Neural crest cell (in vitro differentiated cells): ENCODE measurements at regions not wholly inside any gene's neighbourhood (a gene's known extent, or its start where the extent isn't known, plus 50 kb on each side); places are given as distances from the start of the nearest gene placed in this dataset.
"Not testable (repeated sequence)": the region's sequence is repeated elsewhere in the genome, so short reads cannot be mapped to it uniquely, and the experiment has no call there.

Experiments
- DNase-seq: peaks from one replicate; pipeline ENCODE4 v3.0.0; 2021; ENCODE audit warnings: low read depth, mixed read lengths, low spot score
- H3K27ac Mint-ChIP-seq: one replicate; pipeline ENCODE4 v1.8.0; 2021; ENCODE audit warnings: mild to moderate bottlenecking, mixed read lengths; ENCODE audit not compliant: unreplicated experiment
- H3K27me3 Mint-ChIP-seq: 2 replicates; pipeline ENCODE4 v1.8.0; 2021; ENCODE audit warnings: low read depth, mild to moderate bottlenecking, mixed read lengths
- H3K36me3 Mint-ChIP-seq: 2 replicates; pipeline ENCODE4 v1.8.0; 2021; ENCODE audit warnings: low read depth, mild to moderate bottlenecking, mixed read lengths
- H3K4me1 Mint-ChIP-seq: 2 replicates; pipeline ENCODE4 v1.8.0; 2021; ENCODE audit warnings: mixed read lengths
- H3K4me3 Mint-ChIP-seq: one replicate; pipeline ENCODE4 v1.8.0; 2021; ENCODE audit warnings: mild to moderate bottlenecking, mixed read lengths
- H3K9me3 Mint-ChIP-seq: 2 replicates; pipeline ENCODE4 v1.8.0; 2021; ENCODE audit warnings: mixed read lengths
- CTCF ChIP-seq: fragments of 200-600 bp; sonication (generic); conservative IDR thresholded peaks from 2 replicates; pipeline ENCODE4 v1.5.0; 2021; ENCODE audit warnings: antibody characterized with exemption, mild to moderate bottlenecking

DNA sequence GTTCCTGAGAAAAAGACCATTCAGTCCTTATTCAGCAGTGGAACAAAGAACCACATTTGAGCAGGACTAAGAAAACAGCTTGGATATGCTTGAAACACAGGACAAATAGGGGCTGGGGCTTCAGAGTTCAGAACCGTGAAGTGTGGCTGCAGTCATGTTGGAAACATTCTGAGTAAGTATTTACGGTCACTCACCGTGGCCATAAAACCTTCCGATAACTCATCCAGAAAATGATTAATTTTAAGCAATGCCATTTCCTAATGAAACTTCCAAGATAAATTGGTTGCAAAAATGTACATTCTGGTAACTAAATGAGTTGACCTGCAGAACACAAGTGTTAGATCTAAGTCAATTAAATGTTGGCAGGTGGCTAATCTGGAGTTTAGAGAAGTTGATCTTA, 279.2 kb downstream of the CXCL12 start:
- Mint-ChIP-seq H3K9me3 (peaks cover 10% of the 10 kb centered on the region), H3K36me3 (peaks cover 3% of the 10 kb centered on the region), H3K27me3 (no peaks in the 10 kb centered on the region), H3K4me1 (peaks cover 8% of the 10 kb centered on the region), H3K4me3 (no peak overlapping the region), H3K27ac (no peak overlapping the region)
- DNase-seq = no peak
- TF ChIP-seq CTCF = no peak

GRCh38 chr10:44102726-44103255, 282.1 kb downstream of the CXCL12 start:
- Mint-ChIP-seq H3K27me3 (no peaks in the 10 kb centered on the region), H3K4me1 (peaks cover 8% of the 10 kb centered on the region)
- TF ChIP-seq CTCF = no peak

DNA sequence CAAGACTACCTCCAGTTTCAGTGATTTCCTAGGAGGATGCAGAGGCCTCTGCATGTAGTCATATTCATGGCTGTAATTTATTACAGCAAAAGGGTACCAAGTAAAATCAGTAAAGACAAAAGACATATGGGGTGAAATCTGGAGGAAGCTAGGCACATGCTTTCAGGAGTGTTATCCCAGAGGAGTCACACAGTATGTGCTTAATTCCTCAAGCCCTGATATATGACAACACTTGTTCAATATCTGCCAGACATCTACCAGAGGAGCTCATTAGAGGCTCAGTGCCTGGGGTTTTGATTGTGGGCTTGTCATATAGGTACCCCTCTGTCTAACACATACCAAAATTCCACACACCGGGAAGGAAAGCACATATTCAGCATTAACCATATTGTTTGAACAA, 283.8 kb downstream of the CXCL12 start:
- Mint-ChIP-seq H3K27ac (no peak overlapping the region), H3K9me3 (peaks cover 7% of the 10 kb centered on the region), H3K4me3 (no peak overlapping the region), H3K27me3 (no peaks in the 10 kb centered on the region), H3K36me3 (no peaks in the 10 kb centered on the region), H3K4me1 (peaks cover 8% of the 10 kb centered on the region)
- no peak for TF ChIP-seq CTCF
- DNase-seq = no peak

More at GRCh38 chr10:44102726-44103255, 282.1 kb downstream of the CXCL12 start:
- H3K9me3 Mint-ChIP-seq = peaks cover 5% of the 10 kb centered on the region
- no peaks in the 10 kb centered on the region for H3K36me3 Mint-ChIP-seq
- DNase-seq = no peak
- H3K4me3 Mint-ChIP-seq = no peak overlapping the region
- peak overlapping the region; percentile 43 for H3K27ac Mint-ChIP-seq

DNA sequence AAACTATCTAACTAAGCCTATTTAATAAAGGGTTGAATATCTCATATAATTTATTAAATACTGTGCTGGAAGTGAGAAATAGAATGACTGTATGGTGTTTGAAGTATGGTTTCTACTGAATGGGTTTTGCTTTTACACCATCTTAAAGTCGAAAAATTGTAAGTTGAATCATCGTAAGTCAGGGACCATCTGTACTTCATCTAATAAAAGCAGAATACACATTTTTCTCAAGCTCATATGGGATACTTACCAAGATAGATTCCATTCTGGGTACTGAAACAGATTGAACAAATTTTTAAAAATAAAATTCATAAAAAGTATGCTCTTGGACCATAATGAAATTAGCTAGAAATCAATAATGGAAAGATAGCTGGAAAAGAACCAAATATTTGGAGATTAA, 285.4 kb downstream of the CXCL12 start:
- DNase-seq = no peak
- Mint-ChIP-seq H3K4me1 (no peaks in the 10 kb centered on the region), H3K27ac (no peak overlapping the region), H3K27me3 (no peaks in the 10 kb centered on the region), H3K9me3 (peaks cover 13% of the 10 kb centered on the region), H3K36me3 (peaks cover 5% of the 10 kb centered on the region), H3K4me3 (no peak overlapping the region)
- TF ChIP-seq CTCF = no peak

DNA sequence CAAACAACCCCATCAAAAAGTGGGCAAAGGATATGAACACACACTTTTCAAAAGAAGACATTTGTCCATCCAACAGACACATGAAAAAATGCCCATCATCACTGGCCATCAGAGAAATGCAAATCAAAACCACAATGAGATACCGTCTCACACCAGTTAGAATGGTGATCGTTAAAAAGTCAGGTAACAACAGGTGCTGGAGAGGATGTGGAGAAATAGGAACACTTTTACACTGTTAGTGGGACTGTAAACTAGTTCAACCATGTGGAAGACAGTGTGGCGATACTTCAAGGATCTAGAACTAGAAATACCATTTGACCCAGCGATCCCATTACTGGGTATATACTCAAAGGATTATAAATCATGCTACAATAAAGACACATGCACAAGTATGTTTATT, 288.7 kb downstream of the CXCL12 start:
- not testable (repeated sequence) for H3K9me3 Mint-ChIP-seq, H3K27ac Mint-ChIP-seq, H3K4me1 Mint-ChIP-seq, H3K4me3 Mint-ChIP-seq, H3K27me3 Mint-ChIP-seq, H3K36me3 Mint-ChIP-seq, DNase-seq

GRCh38 chr10:44089671-44090070, 295.2 kb downstream of the CXCL12 start:
- TF ChIP-seq CTCF = no peak
- peaks cover 3% of the 10 kb centered on the region for H3K9me3 Mint-ChIP-seq
- DNase-seq = no peak
- no peaks in the 10 kb centered on the region for H3K4me1 Mint-ChIP-seq
- H3K27me3 Mint-ChIP-seq = no peaks in the 10 kb centered on the region
- no peak overlapping the region for H3K27ac Mint-ChIP-seq
- H3K4me3 Mint-ChIP-seq = no peak overlapping the region
- H3K36me3 Mint-ChIP-seq = no peaks in the 10 kb centered on the region
